GM20000 (cell line): ENCODE measurements at regions not wholly inside any gene's neighbourhood (a gene's known extent, or its start where the extent isn't known, plus 50 kb on each side); places are given as distances from the start of the nearest gene placed in this dataset.
"Not testable (repeated sequence)": the region's sequence is repeated elsewhere in the genome, so short reads cannot be mapped to it uniquely, and the experiment has no call there.

Source experiments
- DNase-seq: peaks from one replicate; pipeline ENCODE4 v3.0.0; 2012; ENCODE audit warnings: low spot score
- TF ChIP-seq, protein P1 (sequence below): IDR thresholded peaks from 2 replicates; pipeline ENCODE4 v1.5.1; 2012; ENCODE audit warnings: mild to moderate bottlenecking, control low read depth; ENCODE audit errors: extremely low read depth, missing control alignments

DNA sequence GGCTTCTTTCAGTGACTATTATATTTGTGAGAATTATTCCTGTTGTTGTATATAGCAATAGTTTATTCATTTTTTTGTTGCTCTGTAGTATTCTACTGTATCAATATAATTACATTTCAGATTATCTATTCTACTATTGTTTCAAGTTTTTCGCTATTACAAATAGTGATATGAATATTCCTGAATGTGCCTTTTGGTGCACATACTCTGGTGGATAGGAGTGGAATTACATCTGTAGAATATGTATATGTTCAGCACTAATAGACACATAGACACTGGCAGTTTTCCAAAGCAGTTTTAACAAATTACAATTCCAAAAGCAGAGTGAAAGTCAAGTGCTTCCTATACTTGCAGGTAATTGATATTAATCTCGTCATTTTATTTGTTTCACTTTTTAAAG lies 696.2 kb upstream of the PRMT6 start:
- TF ChIP-seq, protein P1, sequence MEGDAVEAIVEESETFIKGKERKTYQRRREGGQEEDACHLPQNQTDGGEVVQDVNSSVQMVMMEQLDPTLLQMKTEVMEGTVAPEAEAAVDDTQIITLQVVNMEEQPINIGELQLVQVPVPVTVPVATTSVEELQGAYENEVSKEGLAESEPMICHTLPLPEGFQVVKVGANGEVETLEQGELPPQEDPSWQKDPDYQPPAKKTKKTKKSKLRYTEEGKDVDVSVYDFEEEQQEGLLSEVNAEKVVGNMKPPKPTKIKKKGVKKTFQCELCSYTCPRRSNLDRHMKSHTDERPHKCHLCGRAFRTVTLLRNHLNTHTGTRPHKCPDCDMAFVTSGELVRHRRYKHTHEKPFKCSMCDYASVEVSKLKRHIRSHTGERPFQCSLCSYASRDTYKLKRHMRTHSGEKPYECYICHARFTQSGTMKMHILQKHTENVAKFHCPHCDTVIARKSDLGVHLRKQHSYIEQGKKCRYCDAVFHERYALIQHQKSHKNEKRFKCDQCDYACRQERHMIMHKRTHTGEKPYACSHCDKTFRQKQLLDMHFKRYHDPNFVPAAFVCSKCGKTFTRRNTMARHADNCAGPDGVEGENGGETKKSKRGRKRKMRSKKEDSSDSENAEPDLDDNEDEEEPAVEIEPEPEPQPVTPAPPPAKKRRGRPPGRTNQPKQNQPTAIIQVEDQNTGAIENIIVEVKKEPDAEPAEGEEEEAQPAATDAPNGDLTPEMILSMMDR, result no peak
- no peak for DNase-seq

DNA sequence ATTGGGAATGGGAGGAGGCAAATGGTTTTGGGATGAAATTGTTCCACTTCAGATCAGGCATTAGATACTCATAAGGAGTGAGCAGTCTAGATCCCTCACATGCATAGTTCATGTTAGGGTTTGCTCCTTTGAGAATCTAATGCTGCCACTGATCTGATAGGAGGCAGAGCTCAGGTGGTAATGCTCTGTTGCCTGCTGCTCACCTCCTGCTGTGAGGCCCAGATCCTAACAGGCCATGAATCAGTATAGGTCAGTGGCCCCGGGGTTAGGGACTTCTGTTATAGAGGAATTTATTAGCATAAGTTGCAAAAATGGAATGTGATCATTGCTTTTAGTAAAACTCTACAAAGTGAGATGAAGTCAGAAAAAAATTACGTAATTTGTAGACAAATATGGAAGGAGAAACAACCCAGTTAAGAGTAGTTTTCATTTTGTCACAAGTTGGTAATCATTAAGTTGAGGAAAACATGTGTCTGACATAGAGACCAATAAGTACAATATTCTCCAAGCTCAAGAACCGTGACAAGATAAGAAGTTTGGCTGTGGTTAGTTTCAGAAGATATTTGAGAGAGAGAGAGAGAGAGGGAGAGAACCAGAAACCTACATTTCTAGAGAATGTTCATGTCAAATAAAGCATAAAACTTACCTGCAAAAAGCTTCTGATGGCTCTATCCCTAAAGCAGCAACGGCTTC lies 689.7 kb upstream of the PRMT6 start:
- TF ChIP-seq, protein P1, result no peak
- DNase-seq, result no peak

DNA sequence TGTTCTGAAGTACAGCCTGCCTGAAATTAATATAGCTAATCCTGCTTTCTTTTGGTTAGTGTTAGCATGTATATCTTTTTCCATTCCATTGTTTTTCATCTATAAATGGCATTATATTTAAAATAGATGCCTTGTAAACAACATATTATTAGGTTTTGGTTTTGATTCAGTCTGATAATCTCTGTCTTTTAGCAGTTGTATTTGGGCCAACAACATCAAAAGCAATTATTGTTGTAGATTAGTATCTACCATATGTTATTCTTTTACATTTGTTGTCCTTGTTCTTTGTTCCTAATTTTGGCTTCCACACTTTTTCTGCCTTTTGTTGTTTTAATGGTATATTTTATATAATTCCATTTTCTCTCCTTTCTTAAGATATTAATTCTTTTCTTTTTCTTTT lies 678.2 kb upstream of the PRMT6 start:
- DNase-seq, result no peak
- TF ChIP-seq, protein P1, result no peak

DNA sequence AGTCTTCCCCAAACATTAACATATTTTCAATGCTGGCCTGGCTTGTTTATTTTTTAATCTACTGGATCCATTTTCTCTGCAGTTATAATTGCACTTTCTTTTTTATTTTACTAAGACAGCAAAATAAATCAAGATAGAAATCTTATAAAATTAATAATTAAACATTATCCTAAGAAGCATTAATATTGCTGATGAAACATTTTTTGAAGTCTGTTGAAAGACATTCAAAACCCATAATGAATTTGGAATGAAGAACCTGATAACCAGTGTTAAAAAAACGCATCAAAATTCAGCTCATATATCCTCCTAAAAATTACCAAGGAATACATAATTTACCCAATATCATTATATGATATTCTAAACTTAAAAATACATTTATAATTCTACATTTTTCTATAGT lies 675.7 kb upstream of the PRMT6 start:
- DNase-seq, result no peak
- TF ChIP-seq, protein P1, result no peak

DNA sequence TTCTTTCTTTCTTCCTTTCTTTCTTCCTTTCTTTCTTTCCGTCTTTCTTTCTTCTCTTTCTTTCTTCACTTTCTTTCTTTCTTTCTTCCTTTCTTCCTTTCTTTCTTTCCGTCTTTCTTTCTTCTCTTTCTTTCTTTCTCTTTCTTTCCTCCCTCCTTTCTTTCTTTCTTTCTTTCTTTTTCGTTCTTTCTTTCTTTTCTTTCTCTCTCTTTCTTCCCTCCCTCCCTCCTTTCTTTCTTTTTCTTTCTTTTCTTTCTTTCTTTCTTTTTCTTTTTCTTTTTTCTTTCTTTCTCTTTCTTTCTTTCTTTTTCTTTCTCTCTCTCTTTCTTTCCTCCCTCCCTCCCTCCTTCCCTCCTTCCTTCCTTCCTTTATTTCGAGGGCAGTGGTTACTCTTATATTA lies 667.3 kb upstream of the PRMT6 start:
- DNase-seq, result not testable (repeated sequence)

DNA sequence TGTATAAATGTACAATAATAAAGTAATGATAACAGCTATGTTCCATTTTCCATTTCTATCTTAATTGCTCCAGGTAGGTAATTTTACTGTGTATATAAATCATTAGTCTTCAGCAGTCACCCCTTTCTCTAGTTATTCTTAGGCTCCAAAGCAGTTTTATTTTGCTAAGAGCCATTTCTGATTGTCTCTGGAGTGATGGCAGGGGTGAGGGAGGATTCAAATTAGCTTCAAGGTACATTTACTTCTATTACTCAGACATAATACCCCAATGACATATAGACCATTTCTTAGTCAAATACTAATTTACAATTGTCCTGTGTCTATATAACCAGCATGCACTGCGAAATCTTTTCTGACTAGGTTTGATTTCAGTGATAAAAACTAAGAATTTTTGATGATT lies 663.4 kb upstream of the PRMT6 start:
- no peak for DNase-seq
- TF ChIP-seq, protein P1, result no peak

DNA sequence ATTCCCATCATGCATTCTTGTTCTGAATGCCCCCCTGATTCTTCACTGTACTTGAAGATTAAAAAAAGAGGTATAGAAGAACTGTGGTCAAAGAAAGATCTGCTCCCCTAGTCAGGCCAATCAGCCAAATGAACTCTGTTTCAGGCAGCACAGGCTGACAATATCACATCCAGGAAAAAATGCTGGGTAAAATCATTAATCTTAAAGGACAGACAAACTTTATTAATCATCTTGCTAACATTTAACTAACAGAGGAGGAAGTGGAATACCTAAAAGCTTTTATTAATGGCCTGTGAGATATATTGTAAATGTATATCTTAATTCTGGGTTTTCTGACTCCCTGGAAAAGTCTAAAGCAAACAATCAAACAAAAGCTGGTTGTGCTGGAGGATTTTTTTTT lies 660.5 kb upstream of the PRMT6 start:
- TF ChIP-seq, protein P1, result no peak
- no peak for DNase-seq

DNA sequence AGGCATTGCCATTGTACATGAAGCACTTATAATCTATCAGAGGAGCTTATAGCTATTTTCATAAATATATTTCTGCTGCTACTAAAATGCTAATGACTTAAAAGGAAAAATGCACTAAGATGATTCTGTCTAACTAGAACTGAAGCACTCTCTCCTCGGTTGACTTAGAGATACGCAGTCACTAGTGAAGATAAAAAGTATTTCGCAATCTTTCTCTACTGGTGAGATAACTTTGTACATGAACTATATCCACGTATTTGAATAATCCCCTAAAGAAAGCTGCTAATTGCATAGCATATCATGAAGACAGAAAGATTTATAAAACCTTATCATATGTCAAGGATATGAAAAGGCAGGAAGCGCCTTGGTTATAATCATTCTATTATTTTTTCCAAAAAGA lies 658.1 kb upstream of the PRMT6 start:
- no peak for DNase-seq
- TF ChIP-seq, protein P1, result no peak
